ENCODE measurements at regions not wholly inside any gene's neighbourhood (a gene's known extent, or its start where the extent isn't known, plus 50 kb on each side); places are given as distances from the start of the nearest gene placed in this dataset.
"Not testable (repeated sequence)": the region's sequence is repeated elsewhere in the genome, so short reads cannot be mapped to it uniquely, and the experiment has no call there.

GRCh38 chr14:106770158-106770672 is 1243.8 kb downstream of the TMEM121 start:
- DNase-seq: not testable (repeated sequence)

- DNase-seq: peak; percentile 56
Observed at GRCh38 chr14:106774889-106775480, 1248.6 kb downstream of the TMEM121 start.

GRCh38 chr14:106776395-106776983 is 1250.1 kb downstream of the TMEM121 start:
- DNase-seq: no peak

- DNase-seq: no peak
Observed at GRCh38 chr14:106778986-106779385, 1252.6 kb downstream of the TMEM121 start.

GRCh38 chr14:106786697-106787096 is 1260.3 kb downstream of the TMEM121 start:
- DNase-seq: no peak

- DNase-seq: no peak
Observed at GRCh38 chr14:106787626-106788025, 1261.2 kb downstream of the TMEM121 start.

GRCh38 chr14:106788534-106788933 is 1262.2 kb downstream of the TMEM121 start:
- DNase-seq: no peak

- DNase-seq: no peak
Observed at GRCh38 chr14:106789318-106789717, 1262.9 kb downstream of the TMEM121 start.

GRCh38 chr14:106790189-106791036 is 1264.0 kb downstream of the TMEM121 start:
- DNase-seq: peak; percentile 73

GRCh38 chr14:106792543-106792942 is 1266.2 kb downstream of the TMEM121 start:
- DNase-seq: no peak

- DNase-seq: not testable (repeated sequence)
Observed at GRCh38 chr14:106798166-106798565, 1271.8 kb downstream of the TMEM121 start.

- no peak for DNase-seq
Observed at GRCh38 chr14:106802413-106803364, 1276.3 kb downstream of the TMEM121 start.

GRCh38 chr14:106803379-106803778 is 1277.0 kb downstream of the TMEM121 start:
- DNase-seq: no peak

- DNase-seq: no peak
Observed at GRCh38 chr14:106807493-106807892, 1281.1 kb downstream of the TMEM121 start.

GRCh38 chr14:106808458-106808857 is 1282.1 kb downstream of the TMEM121 start:
- DNase-seq: no peak

- DNase-seq: no peak
Observed at GRCh38 chr14:106808907-106809306, 1282.5 kb downstream of the TMEM121 start.

GRCh38 chr14:106809615-106810014 is 1283.2 kb downstream of the TMEM121 start:
- DNase-seq: no peak

- DNase-seq: peak; percentile 16
Observed at GRCh38 chr14:106810168-106810567, 1283.8 kb downstream of the TMEM121 start.

- DNase-seq: no peak
Observed at GRCh38 chr14:106811162-106811561, 1284.8 kb downstream of the TMEM121 start.

- no peak for DNase-seq
Observed at GRCh38 chr14:106812788-106813476, 1286.5 kb downstream of the TMEM121 start.

GRCh38 chr14:106813477-106813823 is 1287.1 kb downstream of the TMEM121 start:
- DNase-seq: no peak

GRCh38 chr14:106820119-106820518 is 1293.7 kb downstream of the TMEM121 start:
- DNase-seq: no peak
